Heart left ventricle (tissue), 16 donors: ENCODE measurements at regions not wholly inside any gene's neighbourhood (a gene's known extent, or its start where the extent isn't known, plus 50 kb on each side); places are given as distances from the start of the nearest gene placed in this dataset.
A peak's percentile ranks its signal among the peaks of the same experiment; 100 is the strongest.
"Not testable (repeated sequence)": the region's sequence is repeated elsewhere in the genome, so short reads cannot be mapped to it uniquely, and the experiment has no call there.

Source experiments
- ATAC-seq, 4 donors: fragments of 200-7000 bp; cut with Tn5 transposase; one replicate each; pipeline ENCODE4 v1.9.1; 2020 to 2022; ENCODE audit warnings: moderate library complexity in 4 of 4, mild to moderate bottlenecking in 3 of 4, moderate number of reproducible peaks in 1 of 4
- DNase-seq, 5 donors: peaks; one replicate each; pipeline ENCODE4 v3.0.0-alpha.2; 2020
- H3K27ac ChIP-seq, 12 donors: fragments of 200-600 bp; sonication (generic) in 4 of 12; one replicate each; pipeline versions ENCODE4 v1.5.0 to v1.8.0; 2016 to 2022; ENCODE audit warnings: mild to moderate bottlenecking in 2 of 12
- H3K27me3 ChIP-seq, 9 donors: fragments of 200-600 bp; sonication (generic) in 2 of 9; one replicate each; pipeline versions ENCODE4 v1.5.1 to v1.8.0; 2016 to 2022; ENCODE audit warnings: mild to moderate bottlenecking in 3 of 9
- H3K36me3 ChIP-seq, 9 donors: fragments of 200-600 bp; sonication (generic) in 2 of 9; one replicate each; pipeline versions ENCODE4 v1.5.0 to v1.8.0; 2018 to 2022; ENCODE audit warnings: mild to moderate bottlenecking in 2 of 9
- H3K4me1 ChIP-seq, 12 donors: fragments of 200-600 bp; sonication (generic) in 4 of 12; one replicate each; pipeline versions ENCODE4 v1.5.0 to v1.8.0; 2016 to 2022; ENCODE audit warnings: mild to moderate bottlenecking in 3 of 12
- H3K4me3 ChIP-seq, 12 donors: fragments of 200-600 bp; sonication (generic) in 4 of 12; one replicate each; pipeline versions ENCODE4 v1.5.0 to v1.8.0; 2017 to 2022; ENCODE audit warnings: mild to moderate bottlenecking in 9 of 12, moderate library complexity in 4 of 12
- H3K9me3 ChIP-seq, 12 donors: fragments of 200-600 bp; sonication (generic) in 4 of 12; one replicate each; pipeline versions ENCODE4 v1.5.0 to v1.8.0; 2016 to 2022; ENCODE audit warnings: mild to moderate bottlenecking in 1 of 12
- CTCF ChIP-seq, 12 donors: fragments of 200-600 bp; sonication (generic) in 4 of 12; IDR thresholded peaks; one replicate each; pipeline versions ENCODE4 v1.5.0 to v1.8.0; 2018 to 2022; ENCODE audit warnings: antibody characterized with exemption in 12 of 12, mild to moderate bottlenecking in 5 of 12
- POLR2A ChIP-seq, 2 donors: fragments of 450-650 bp; IDR thresholded peaks; one replicate each; pipeline ENCODE4 v1.6.1; 2017; ENCODE audit warnings: antibody characterized with exemption in 2 of 2, mild to moderate bottlenecking in 2 of 2, moderate library complexity in 2 of 2
- WGBS, 4 donors: extraction: QIAGEN DNeasy Blood & Tissue Kit in 2 of 4; methylation state at CpG; one replicate each; pipeline versions ENCODE4 v1.1.5 to v1.1.7; 2013 to 2018; 5-methylcytosine and 5-hydroxymethylcytosine counted together
- intact Hi-C, 10 donors: fragments of 100-400 bp; cut with DNase I; formaldehyde crosslinking; loops; one replicate each; pipeline versions ENCODE4 v1.11.1 to v1.14.2; 2022
- donor health status: ischemic (EF 13 %, LVEDD 7.1; RV severe dilation, severe dysfunction).
- donor health status: healthy with polysubstance abuse.
- donor health status: DM: no; HTN: yes; CAD: no.
- donor health status: DM: no; HTN: no; CAD: no.
- donor health status: ischemic (EF 25% LVEDD 6.9; RV normal size, moderate dysfunction).
- donor health status: ischemic (EF 25% LVEDD 5.7; RV mildly dilated, moderate dysfunction).
- donor health status: healthy.
- donor health status: DM: yes; HTN: yes; CAD: no.
- donor health status: ischemic (EF 35%, LVEDD 5.7; RV mildly dilated, moderate dysfunction).
- donor health status: nonischemic (EF 11% LVEDD 7.7; RV severe dilation, severe dysfunction).
- donor health status: DM: yes; HTN: yes; CAD: no.
- donor health status: PGD.
- donor health status: ischemic (EF 29% LVEDD 5.4; RV normal size, mild dysfunction).
- donor health status: nonischemic (EF 23%, LVEDD 6.1; RV moderate dilation, normal function).

- no peaks in the 10 kb centered on the region for H3K27me3 ChIP-seq
- 47 to 54% (median 52%) methylated on average over 3 of the region's 3 CpGs for WGBS, 4 donors
- ATAC-seq (peak in 2 of 4 donors; percentile 57 to 59), DNase-seq (no peak)
- no peak for TF ChIP-seq POLR2A (IDR thresholded peaks at IDR 0.05)
- TF ChIP-seq CTCF (IDR thresholded peaks at IDR 0.05), result no peak
- H3K4me1 ChIP-seq, result peaks cover 0 to 24% (median 9%) of the 10 kb centered on the region in 12 donors
- H3K27ac ChIP-seq, result no peak overlapping the region
- no peak overlapping the region for H3K4me3 ChIP-seq
- H3K36me3 ChIP-seq, result no peaks in the 10 kb centered on the region
- peaks cover 0 to 5% (median 0%) of the 10 kb centered on the region in 12 donors for H3K9me3 ChIP-seq
- intact Hi-C loops, result no loop called here
These were observed 411.9 kb upstream of the CCDC54 start for GRCh38 chr3:106965307-106965706.

- 55 to 72% (median 60%) methylated on average over 4 of the region's 4 CpGs for WGBS, 4 donors
- no peak overlapping the region for H3K4me3 ChIP-seq
- H3K9me3 ChIP-seq, result peaks cover 0 to 5% (median 0%) of the 10 kb centered on the region in 12 donors
- TF ChIP-seq CTCF (IDR thresholded peaks at IDR 0.05) (no peak), POLR2A (IDR thresholded peaks at IDR 0.05) (no peak)
- H3K4me1 ChIP-seq, result peaks cover 0 to 6% (median 0%) of the 10 kb centered on the region in 12 donors
- H3K27me3 ChIP-seq, result no peaks in the 10 kb centered on the region
- DNase-seq (no peak), ATAC-seq (no peak)
- no peak overlapping the region for H3K27ac ChIP-seq
- no peaks in the 10 kb centered on the region for H3K36me3 ChIP-seq
- intact Hi-C loops, result no loop called here
These were observed 407.6 kb upstream of the CCDC54 start for GRCh38 chr3:106969596-106969995.

- no peak for DNase-seq
- no peaks in the 10 kb centered on the region for H3K36me3 ChIP-seq
- intact Hi-C loops, result no loop called here
These were observed 395.8 kb upstream of the CCDC54 start for GRCh38 chr3:106981392-106981791.

DNA sequence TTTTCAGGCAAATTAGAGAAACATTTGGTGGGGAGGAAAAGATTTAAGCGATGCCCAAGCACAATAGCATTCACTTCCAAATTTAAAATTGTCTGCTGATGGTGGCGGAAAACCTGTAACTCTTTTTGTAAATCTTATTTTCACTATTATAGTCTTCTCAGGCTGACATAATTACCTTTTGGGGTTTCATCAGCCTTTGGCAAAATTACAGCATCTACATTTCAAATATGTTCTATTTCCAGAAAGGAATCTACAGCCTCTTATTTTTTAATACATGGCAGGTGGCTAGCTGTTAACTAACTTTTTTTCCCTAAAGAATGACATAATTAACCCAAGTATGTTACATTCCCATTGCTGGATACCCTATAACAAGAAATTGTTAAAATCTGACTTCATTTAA, 391.5 kb upstream of the CCDC54 start:
- ATAC-seq (no peak), DNase-seq (no peak)
- intact Hi-C loops, result no loop called here
- Histone ChIP-seq H3K9me3 (peaks cover 0 to 8% (median 2%) of the 10 kb centered on the region in 12 donors), H3K27me3 (no peaks in the 10 kb centered on the region), H3K4me3 (no peak overlapping the region), H3K4me1 (no peaks in the 10 kb centered on the region), H3K27ac (no peak overlapping the region), H3K36me3 (no peaks in the 10 kb centered on the region)
- TF ChIP-seq POLR2A (IDR thresholded peaks at IDR 0.05), result no peak
- no peak for TF ChIP-seq CTCF (IDR thresholded peaks at IDR 0.05)
- WGBS, 4 donors, result 82 to 92% (median 86%) methylated on average over 2 of the region's 2 CpGs

More at GRCh38 chr3:106981392-106981791, 395.8 kb upstream of the CCDC54 start:
- Histone ChIP-seq H3K4me3 (no peak overlapping the region), H3K27ac (no peak overlapping the region), H3K9me3 (no peaks in the 10 kb centered on the region), H3K27me3 (no peaks in the 10 kb centered on the region), H3K4me1 (no peaks in the 10 kb centered on the region)
- no peak for ATAC-seq
- TF ChIP-seq POLR2A (IDR thresholded peaks at IDR 0.05), result no peak
- no peak for TF ChIP-seq CTCF (IDR thresholded peaks at IDR 0.05)
- 52 to 100% (median 98%) methylated on average over 1 of the region's 1 CpG for WGBS, 4 donors

GRCh38 chr3:106998841-106999682, 378.2 kb upstream of the CCDC54 start:
- intact Hi-C loops, H3K27ac ChIP-seq, ATAC-seq, DNase-seq, H3K4me1 ChIP-seq, H3K27me3 ChIP-seq, H3K4me3 ChIP-seq, H3K36me3 ChIP-seq, H3K9me3 ChIP-seq: not testable (repeated sequence)
- WGBS, 4 donors, result 82 to 96% (median 90%) methylated on average over 21 of the region's 21 CpGs
